ENCODE measurements at regions not wholly inside any gene's neighbourhood (a gene's known extent, or its start where the extent isn't known, plus 50 kb on each side); places are given as distances from the start of the nearest gene placed in this dataset.

- no peak for DNase-seq
Measured at GRCh38 chr6:140923048-140923447, 1209.7 kb upstream of the GJE1 start.

- peak; percentile 7 for DNase-seq
Measured at GRCh38 chr6:140921366-140922226, 1211.1 kb upstream of the GJE1 start.

GRCh38 chr6:140917911-140918310 is 1214.8 kb upstream of the GJE1 start:
- no peak for DNase-seq

- DNase-seq = no peak
Measured at GRCh38 chr6:140915551-140915950, 1217.2 kb upstream of the GJE1 start.

GRCh38 chr6:140915103-140915502 is 1217.6 kb upstream of the GJE1 start:
- peak; percentile 19 for DNase-seq

GRCh38 chr6:140912686-140913085 is 1220.0 kb upstream of the GJE1 start:
- DNase-seq = peak; percentile 55

- no peak for DNase-seq
Measured at GRCh38 chr6:140909625-140910024, 1223.1 kb upstream of the GJE1 start.

- no peak for DNase-seq
Measured at GRCh38 chr6:140909156-140909555, 1223.6 kb upstream of the GJE1 start.

GRCh38 chr6:140908505-140908904 is 1224.2 kb upstream of the GJE1 start:
- no peak for DNase-seq

- DNase-seq = no peak
Measured at GRCh38 chr6:140907235-140907634, 1225.5 kb upstream of the GJE1 start.

- DNase-seq = no peak
Measured at GRCh38 chr6:140905724-140906123, 1227.0 kb upstream of the GJE1 start.

- no peak for DNase-seq
Measured at GRCh38 chr6:140905050-140905449, 1227.7 kb upstream of the GJE1 start.

- DNase-seq = no peak
Measured at GRCh38 chr6:140897804-140898573, 1234.7 kb upstream of the GJE1 start.

- no peak for DNase-seq
Measured at GRCh38 chr6:140897349-140897748, 1235.4 kb upstream of the GJE1 start.

- DNase-seq = no peak
Measured at GRCh38 chr6:140893432-140893831, 1239.3 kb upstream of the GJE1 start.

GRCh38 chr6:140879946-140880345 is 1252.8 kb upstream of the GJE1 start:
- DNase-seq = peak; percentile 38

GRCh38 chr6:140874066-140874465 is 1258.7 kb upstream of the GJE1 start:
- no peak for DNase-seq

- no peak for DNase-seq
Measured at GRCh38 chr6:140872885-140873284, 1259.8 kb upstream of the GJE1 start.

- DNase-seq = no peak
Measured at GRCh38 chr6:140871911-140872310, 1260.8 kb upstream of the GJE1 start.

GRCh38 chr6:140867336-140867735 is 1265.4 kb upstream of the GJE1 start:
- no peak for DNase-seq

GRCh38 chr6:140858381-140858971 is 1274.2 kb upstream of the GJE1 start:
- DNase-seq = no peak

GRCh38 chr6:140857739-140858380 is 1274.9 kb upstream of the GJE1 start:
- DNase-seq = peak; percentile 19

- no peak for DNase-seq
Measured at GRCh38 chr6:140855520-140855919, 1277.2 kb upstream of the GJE1 start.
